ENCODE measurements at regions not wholly inside any gene's neighbourhood (a gene's known extent, or its start where the extent isn't known, plus 50 kb on each side); places are given as distances from the start of the nearest gene placed in this dataset.

DNA sequence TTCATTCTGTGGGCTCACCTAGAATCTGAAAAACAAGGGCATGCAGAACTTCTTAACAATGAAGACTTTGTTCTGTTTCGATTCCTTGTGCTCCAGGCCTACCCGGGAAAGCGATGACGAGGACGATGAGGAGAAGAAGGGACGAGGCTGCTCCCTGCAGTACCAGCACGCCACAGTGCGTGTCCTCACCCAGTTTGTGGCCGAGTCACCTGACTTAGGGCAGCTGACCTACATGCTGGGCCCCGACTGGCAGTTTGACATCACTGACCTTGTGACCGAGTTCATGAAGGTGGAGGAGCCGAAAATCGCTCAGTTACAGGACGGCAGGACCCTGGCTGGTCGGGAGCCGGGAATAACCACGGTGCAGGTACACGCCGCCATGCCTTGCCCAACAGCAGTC is 585.4 kb downstream of the AACS start:
- no peaks in the 10 kb centered on the region for H3K36me3 ChIP-seq (ENCODE audit: control insufficient read depth, insufficient read depth, low read length)
- H3K4me3 ChIP-seq (ENCODE audit: insufficient read depth, low read depth, low read length, poor library complexity, severe bottlenecking) = no peak overlapping the region
- no peaks in the 10 kb centered on the region for H3K4me1 ChIP-seq (ENCODE audit: control insufficient read depth, insufficient read depth, low read length, poor library complexity, severe bottlenecking)
- DNase-seq = no peak
- no peaks in the 10 kb centered on the region for H3K27me3 ChIP-seq (replicated peaks; ENCODE audit: control insufficient read depth, insufficient read depth, low read length, poor library complexity, severe bottlenecking)
- H3K27ac ChIP-seq (ENCODE audit: insufficient read depth, low read length, poor library complexity, severe bottlenecking) = no peak overlapping the region
- H3K9me3 ChIP-seq (ENCODE audit: control insufficient read depth, low read length) = no peaks in the 10 kb centered on the region

DNA sequence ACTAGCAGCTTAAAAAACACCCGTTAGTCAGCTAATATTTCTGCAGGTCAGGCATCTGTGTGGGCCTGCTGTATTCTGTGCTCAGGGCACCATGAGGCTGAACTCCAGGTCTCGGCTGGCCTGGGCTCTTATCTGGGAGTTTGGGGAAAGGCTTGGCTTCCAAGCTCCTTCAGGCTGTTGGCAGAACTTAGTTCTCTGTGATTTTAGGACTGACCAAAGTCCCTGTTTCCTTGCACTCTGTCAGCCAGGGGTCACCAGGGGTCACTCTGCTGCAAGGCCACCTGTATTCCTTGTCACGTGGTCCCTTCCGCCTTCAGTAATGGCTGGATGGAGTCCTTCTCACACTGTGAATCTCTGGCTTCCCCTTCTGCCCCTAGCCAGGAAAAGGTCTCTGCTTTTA is 586.4 kb downstream of the AACS start:
- no peak overlapping the region for H3K4me3 ChIP-seq (ENCODE audit: insufficient read depth, low read depth, low read length, poor library complexity, severe bottlenecking)
- H3K27ac ChIP-seq (ENCODE audit: insufficient read depth, low read length, poor library complexity, severe bottlenecking) = no peak overlapping the region
- H3K36me3 ChIP-seq (ENCODE audit: control insufficient read depth, insufficient read depth, low read length) = no peaks in the 10 kb centered on the region
- no peaks in the 10 kb centered on the region for H3K9me3 ChIP-seq (ENCODE audit: control insufficient read depth, low read length)
- no peaks in the 10 kb centered on the region for H3K4me1 ChIP-seq (ENCODE audit: control insufficient read depth, insufficient read depth, low read length, poor library complexity, severe bottlenecking)
- DNase-seq = no peak
- H3K27me3 ChIP-seq (replicated peaks; ENCODE audit: control insufficient read depth, insufficient read depth, low read length, poor library complexity, severe bottlenecking) = no peaks in the 10 kb centered on the region

DNA sequence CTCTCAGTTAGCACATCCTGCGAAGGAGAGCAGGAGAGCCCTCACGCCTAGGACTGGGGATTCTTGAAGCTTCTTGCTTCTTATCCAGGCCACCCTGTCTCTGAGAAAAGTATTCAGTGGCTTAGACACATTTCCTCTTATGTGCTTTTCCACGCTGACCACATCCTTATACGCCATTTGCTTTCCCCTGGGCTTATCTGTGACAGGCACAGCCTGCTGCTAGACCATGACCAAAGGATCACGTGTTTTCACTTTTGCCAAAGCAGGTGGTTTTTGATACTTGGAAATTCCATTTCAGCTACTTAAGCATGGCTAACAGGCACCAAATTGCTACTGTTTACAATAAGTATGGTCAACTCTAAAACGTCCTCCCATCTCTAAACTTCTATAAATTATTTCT is 587.4 kb downstream of the AACS start:
- Histone ChIP-seq H3K27ac (ENCODE audit: insufficient read depth, low read length, poor library complexity, severe bottlenecking) (no peak overlapping the region), H3K4me3 (ENCODE audit: insufficient read depth, low read depth, low read length, poor library complexity, severe bottlenecking) (no peak overlapping the region), H3K36me3 (ENCODE audit: control insufficient read depth, insufficient read depth, low read length) (no peaks in the 10 kb centered on the region), H3K9me3 (ENCODE audit: control insufficient read depth, low read length) (no peaks in the 10 kb centered on the region), H3K4me1 (ENCODE audit: control insufficient read depth, insufficient read depth, low read length, poor library complexity, severe bottlenecking) (no peaks in the 10 kb centered on the region), H3K27me3 (replicated peaks; ENCODE audit: control insufficient read depth, insufficient read depth, low read length, poor library complexity, severe bottlenecking) (no peaks in the 10 kb centered on the region)
- DNase-seq = no peak

GRCh38 chr12:125657681-125658080 is 592.4 kb downstream of the AACS start:
- H3K27me3 ChIP-seq (replicated peaks; ENCODE audit: control insufficient read depth, insufficient read depth, low read length, poor library complexity, severe bottlenecking) = no peaks in the 10 kb centered on the region
- no peak overlapping the region for H3K4me3 ChIP-seq (ENCODE audit: insufficient read depth, low read depth, low read length, poor library complexity, severe bottlenecking)
- H3K27ac ChIP-seq (ENCODE audit: insufficient read depth, low read length, poor library complexity, severe bottlenecking) = no peak overlapping the region
- H3K9me3 ChIP-seq (ENCODE audit: control insufficient read depth, low read length) = no peaks in the 10 kb centered on the region
- H3K36me3 ChIP-seq (ENCODE audit: control insufficient read depth, insufficient read depth, low read length) = no peaks in the 10 kb centered on the region
- DNase-seq = no peak
- no peaks in the 10 kb centered on the region for H3K4me1 ChIP-seq (ENCODE audit: control insufficient read depth, insufficient read depth, low read length, poor library complexity, severe bottlenecking)

DNA sequence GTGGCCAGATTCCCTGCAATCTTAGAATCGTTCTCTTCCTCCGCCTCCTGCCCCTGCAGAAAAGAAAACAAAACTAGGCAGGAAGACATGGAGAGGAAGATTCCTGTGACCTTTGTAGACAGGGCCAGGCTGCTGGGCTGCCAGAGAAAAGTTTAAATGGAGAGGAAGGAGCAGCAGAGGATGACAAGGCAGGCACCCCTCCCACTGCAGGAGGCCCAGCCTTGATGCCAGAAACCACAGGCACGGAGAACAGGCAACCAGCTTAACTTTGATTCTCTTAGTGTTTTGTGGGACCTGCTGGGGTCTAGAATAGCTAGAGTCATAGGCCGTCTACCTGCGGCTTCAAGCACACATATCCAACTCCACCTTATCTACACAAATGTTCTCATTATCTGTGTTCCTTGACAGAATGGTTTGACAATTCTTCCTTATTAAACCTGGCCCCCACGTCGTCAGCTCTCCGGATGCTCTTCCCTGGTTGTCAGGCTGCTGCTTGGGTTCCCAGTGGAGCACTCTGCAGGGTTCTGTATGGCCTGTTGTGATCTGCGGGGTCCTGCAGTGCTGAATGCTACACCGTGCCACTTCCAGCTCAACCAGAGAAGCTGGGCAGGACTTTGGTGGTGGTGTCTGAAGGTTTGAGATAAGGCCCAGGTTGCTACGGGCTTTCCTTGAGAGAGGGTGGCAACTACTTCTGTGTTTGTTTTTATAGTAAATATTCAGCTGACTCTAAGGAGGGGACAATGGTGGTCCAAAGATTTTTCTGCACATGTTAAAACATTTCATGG is 609.5 kb downstream of the AACS start:
- Histone ChIP-seq H3K9me3 (ENCODE audit: control insufficient read depth, low read length) (no peaks in the 10 kb centered on the region), H3K4me3 (ENCODE audit: insufficient read depth, low read depth, low read length, poor library complexity, severe bottlenecking) (no peak overlapping the region), H3K27me3 (replicated peaks; ENCODE audit: control insufficient read depth, insufficient read depth, low read length, poor library complexity, severe bottlenecking) (no peaks in the 10 kb centered on the region), H3K36me3 (ENCODE audit: control insufficient read depth, insufficient read depth, low read length) (no peaks in the 10 kb centered on the region), H3K27ac (ENCODE audit: insufficient read depth, low read length, poor library complexity, severe bottlenecking) (no peak overlapping the region), H3K4me1 (ENCODE audit: control insufficient read depth, insufficient read depth, low read length, poor library complexity, severe bottlenecking) (no peaks in the 10 kb centered on the region)
- no peak for DNase-seq

DNA sequence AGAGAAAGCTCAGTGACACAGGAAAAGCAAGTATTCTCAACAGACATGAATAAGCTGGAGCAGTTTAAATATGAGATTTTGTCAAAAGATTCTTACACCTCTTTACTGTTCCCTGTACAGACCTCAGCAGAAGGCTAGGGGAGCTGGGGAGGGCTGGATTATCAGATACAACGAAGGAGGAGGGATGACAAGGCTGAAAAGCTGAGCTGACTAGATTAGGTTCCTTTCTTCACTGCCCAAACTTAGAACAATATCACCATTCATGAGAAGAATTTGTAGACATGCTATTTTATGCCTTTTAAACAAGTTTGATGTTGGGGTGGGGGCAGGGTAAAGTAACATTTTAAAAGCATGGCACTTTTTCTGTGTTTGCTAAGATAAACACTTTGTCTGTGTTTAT is 611.1 kb downstream of the AACS start:
- no peaks in the 10 kb centered on the region for H3K4me1 ChIP-seq (ENCODE audit: control insufficient read depth, insufficient read depth, low read length, poor library complexity, severe bottlenecking)
- no peak for DNase-seq
- no peaks in the 10 kb centered on the region for H3K36me3 ChIP-seq (ENCODE audit: control insufficient read depth, insufficient read depth, low read length)
- no peak overlapping the region for H3K4me3 ChIP-seq (ENCODE audit: insufficient read depth, low read depth, low read length, poor library complexity, severe bottlenecking)
- H3K9me3 ChIP-seq (ENCODE audit: control insufficient read depth, low read length) = no peaks in the 10 kb centered on the region
- no peaks in the 10 kb centered on the region for H3K27me3 ChIP-seq (replicated peaks; ENCODE audit: control insufficient read depth, insufficient read depth, low read length, poor library complexity, severe bottlenecking)
- no peak overlapping the region for H3K27ac ChIP-seq (ENCODE audit: insufficient read depth, low read length, poor library complexity, severe bottlenecking)

- Histone ChIP-seq H3K36me3 (ENCODE audit: control insufficient read depth, insufficient read depth, low read length) (no peaks in the 10 kb centered on the region), H3K27me3 (replicated peaks; ENCODE audit: control insufficient read depth, insufficient read depth, low read length, poor library complexity, severe bottlenecking) (no peaks in the 10 kb centered on the region), H3K4me1 (ENCODE audit: control insufficient read depth, insufficient read depth, low read length, poor library complexity, severe bottlenecking) (no peaks in the 10 kb centered on the region), H3K4me3 (ENCODE audit: insufficient read depth, low read depth, low read length, poor library complexity, severe bottlenecking) (no peak overlapping the region), H3K9me3 (ENCODE audit: control insufficient read depth, low read length) (no peaks in the 10 kb centered on the region), H3K27ac (ENCODE audit: insufficient read depth, low read length, poor library complexity, severe bottlenecking) (no peak overlapping the region)
- DNase-seq = no peak
Observed at GRCh38 chr12:125677829-125678228, 612.6 kb downstream of the AACS start.

DNA sequence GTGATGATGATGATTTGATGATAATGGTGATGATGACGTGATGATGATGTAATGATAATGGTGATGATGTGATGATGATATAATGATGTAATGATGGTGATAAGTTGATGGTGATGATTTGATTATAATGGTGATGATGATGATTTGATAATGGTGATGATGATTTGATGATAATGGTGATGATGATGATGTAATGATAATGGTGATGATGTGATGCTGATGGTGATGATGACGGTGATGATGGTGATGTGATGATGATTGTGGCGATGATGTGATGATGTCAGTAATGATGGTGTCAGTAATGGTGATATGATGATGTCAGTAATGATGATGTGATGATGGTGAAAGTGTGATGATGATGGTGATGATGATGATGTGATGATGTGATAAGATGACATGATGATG is 613.4 kb downstream of the AACS start:
- DNase-seq = no peak
- Histone ChIP-seq H3K4me1 (ENCODE audit: control insufficient read depth, insufficient read depth, low read length, poor library complexity, severe bottlenecking) (no peaks in the 10 kb centered on the region), H3K27ac (ENCODE audit: insufficient read depth, low read length, poor library complexity, severe bottlenecking) (no peak overlapping the region), H3K36me3 (ENCODE audit: control insufficient read depth, insufficient read depth, low read length) (no peaks in the 10 kb centered on the region), H3K4me3 (ENCODE audit: insufficient read depth, low read depth, low read length, poor library complexity, severe bottlenecking) (no peak overlapping the region), H3K27me3 (replicated peaks; ENCODE audit: control insufficient read depth, insufficient read depth, low read length, poor library complexity, severe bottlenecking) (no peaks in the 10 kb centered on the region), H3K9me3 (ENCODE audit: control insufficient read depth, low read length) (no peaks in the 10 kb centered on the region)

GRCh38 chr12:125683748-125684381 is 618.6 kb downstream of the AACS start:
- no peaks in the 10 kb centered on the region for H3K36me3 ChIP-seq (ENCODE audit: control insufficient read depth, insufficient read depth, low read length)
- H3K27me3 ChIP-seq (replicated peaks; ENCODE audit: control insufficient read depth, insufficient read depth, low read length, poor library complexity, severe bottlenecking) = no peaks in the 10 kb centered on the region
- H3K9me3 ChIP-seq (ENCODE audit: control insufficient read depth, low read length) = no peaks in the 10 kb centered on the region
- no peaks in the 10 kb centered on the region for H3K4me1 ChIP-seq (ENCODE audit: control insufficient read depth, insufficient read depth, low read length, poor library complexity, severe bottlenecking)
- no peak overlapping the region for H3K4me3 ChIP-seq (ENCODE audit: insufficient read depth, low read depth, low read length, poor library complexity, severe bottlenecking)
- H3K27ac ChIP-seq (ENCODE audit: insufficient read depth, low read length, poor library complexity, severe bottlenecking) = no peak overlapping the region
- DNase-seq = no peak

DNA sequence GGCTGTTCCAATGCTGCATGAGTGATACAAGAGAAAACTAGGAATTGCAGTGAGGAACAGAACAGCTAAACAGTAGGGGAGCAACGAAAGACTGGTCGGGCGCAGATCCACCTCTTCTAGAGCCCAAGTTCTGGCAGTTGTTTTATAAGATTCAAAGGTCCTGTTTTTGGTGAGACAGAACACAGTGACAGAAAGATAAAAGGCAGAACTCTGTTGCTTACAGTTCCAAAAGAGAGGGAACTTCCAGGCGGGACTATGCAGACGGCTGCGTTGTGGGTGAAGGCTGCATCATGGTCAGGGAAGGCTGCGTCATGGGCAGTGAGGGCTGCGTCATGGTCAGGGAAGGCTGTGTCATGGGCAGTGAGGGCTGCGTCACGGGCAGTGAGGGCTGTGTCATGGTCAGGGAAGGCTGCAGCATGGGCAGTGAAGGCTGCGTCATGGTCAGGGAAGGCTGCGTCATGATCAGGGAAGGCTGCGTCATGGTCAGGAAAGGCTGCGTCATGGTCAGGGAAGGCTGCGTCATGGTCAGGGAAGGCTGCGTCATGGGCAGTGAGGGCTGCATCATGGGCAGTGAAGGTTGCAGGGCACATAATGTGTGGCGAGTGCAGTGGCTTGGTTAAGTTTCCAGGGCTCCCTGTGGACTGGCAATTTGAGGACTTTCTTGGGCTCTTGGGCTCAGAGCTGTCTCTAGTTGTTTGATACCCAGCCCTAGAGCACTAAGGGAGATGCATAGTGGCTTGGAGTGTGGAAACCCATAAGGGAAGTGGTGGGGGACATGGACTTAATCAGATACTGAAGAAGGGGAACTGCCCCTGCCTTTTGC is 619.9 kb downstream of the AACS start:
- H3K4me3 ChIP-seq (ENCODE audit: insufficient read depth, low read depth, low read length, poor library complexity, severe bottlenecking) = no peak overlapping the region
- H3K9me3 ChIP-seq (ENCODE audit: control insufficient read depth, low read length) = no peaks in the 10 kb centered on the region
- H3K27me3 ChIP-seq (replicated peaks; ENCODE audit: control insufficient read depth, insufficient read depth, low read length, poor library complexity, severe bottlenecking) = no peaks in the 10 kb centered on the region
- H3K4me1 ChIP-seq (ENCODE audit: control insufficient read depth, insufficient read depth, low read length, poor library complexity, severe bottlenecking) = no peaks in the 10 kb centered on the region
- no peak for DNase-seq
- no peak overlapping the region for H3K27ac ChIP-seq (ENCODE audit: insufficient read depth, low read length, poor library complexity, severe bottlenecking)
- no peaks in the 10 kb centered on the region for H3K36me3 ChIP-seq (ENCODE audit: control insufficient read depth, insufficient read depth, low read length)

All from effector memory CD4-positive, alpha-beta T cell (primary cell).